ENCODE measurements at regions not wholly inside any gene's neighbourhood (a gene's known extent, or its start where the extent isn't known, plus 50 kb on each side); places are given as distances from the start of the nearest gene placed in this dataset.
A peak's percentile ranks its signal among the peaks of the same experiment; 100 is the strongest.
"Not testable (repeated sequence)": the region's sequence is repeated elsewhere in the genome, so short reads cannot be mapped to it uniquely, and the experiment has no call there.

- not testable (repeated sequence) for DNase-seq (ENCODE audit: low spot score)
These were observed 115.6 kb upstream of the MARK1 start for GRCh38 chr1:220412382-220412781.

- DNase-seq (ENCODE audit: low spot score): no peak
These were observed 117.3 kb upstream of the MARK1 start for GRCh38 chr1:220410611-220411010.

- DNase-seq (ENCODE audit: low spot score): no peak
These were observed 118.0 kb upstream of the MARK1 start for GRCh38 chr1:220409771-220410595.

DNA sequence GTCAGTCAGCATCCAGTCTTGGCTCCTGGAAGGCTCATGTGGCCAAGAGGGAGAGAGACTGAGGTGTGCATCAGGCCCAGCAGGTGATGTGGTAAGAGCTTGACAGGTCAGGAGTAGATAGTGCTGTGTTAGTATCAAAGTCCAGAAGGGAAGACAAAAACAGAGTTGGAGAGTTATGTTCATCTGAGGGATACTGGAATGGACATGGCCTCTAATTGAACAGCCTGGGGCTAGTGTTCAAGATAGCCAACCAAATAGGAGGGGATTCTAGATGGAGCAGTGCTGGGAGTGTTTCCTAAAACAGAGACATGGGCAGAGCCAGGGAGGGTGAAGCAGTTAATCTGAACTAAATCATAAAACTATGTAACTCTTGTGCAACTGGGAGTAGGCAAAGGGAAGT lies 120.7 kb upstream of the MARK1 start:
- DNase-seq (ENCODE audit: low spot score): no peak

- DNase-seq (ENCODE audit: low spot score): no peak
These were observed 126.0 kb upstream of the RAB3GAP2 start for GRCh38 chr1:220398238-220398637.

GRCh38 chr1:220391491-220391890 lies 119.2 kb upstream of the RAB3GAP2 start:
- no peak for DNase-seq (ENCODE audit: low spot score)

- DNase-seq (ENCODE audit: low spot score): no peak
These were observed 117.4 kb upstream of the RAB3GAP2 start for GRCh38 chr1:220389634-220390033.

DNA sequence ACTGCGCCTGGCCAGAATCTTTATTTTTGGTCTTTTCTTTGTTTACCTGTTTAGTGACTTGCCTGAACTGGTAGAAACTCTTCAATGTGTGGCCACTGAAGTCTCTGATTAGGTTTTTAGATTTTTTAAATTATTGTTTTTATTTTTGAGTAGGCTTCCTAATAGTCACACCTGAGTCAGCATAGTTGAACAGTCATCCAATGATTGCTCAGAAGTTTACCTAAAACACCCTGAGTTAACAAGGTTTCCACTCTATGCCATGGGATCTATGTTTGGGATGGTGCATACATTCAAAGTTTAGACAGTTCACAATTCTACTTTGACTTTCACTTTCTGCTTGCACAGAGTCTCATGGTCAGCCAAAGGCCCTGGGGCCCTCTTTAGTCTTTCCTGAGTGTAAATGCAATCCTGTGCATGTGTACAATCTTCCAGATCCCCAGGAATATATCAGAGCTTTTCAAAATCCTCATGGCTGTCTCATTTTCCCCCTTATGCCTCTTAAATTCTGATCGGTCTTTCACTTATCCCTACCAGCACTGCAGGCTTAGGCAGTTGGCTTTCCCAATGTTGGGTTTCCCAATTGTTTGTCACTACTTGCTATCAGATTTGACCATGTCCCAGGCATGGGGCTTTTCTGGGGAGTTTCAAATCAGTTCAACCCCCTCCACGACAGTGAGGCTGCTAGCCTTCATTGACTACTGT lies 114.4 kb upstream of the RAB3GAP2 start:
- no peak for DNase-seq (ENCODE audit: low spot score)

- DNase-seq (ENCODE audit: low spot score): no peak
These were observed 112.9 kb upstream of the RAB3GAP2 start for GRCh38 chr1:220385158-220385557.

- DNase-seq (ENCODE audit: low spot score): no peak
These were observed 110.7 kb upstream of the RAB3GAP2 start for GRCh38 chr1:220382994-220383393.

- no peak for DNase-seq (ENCODE audit: low spot score)
These were observed 108.6 kb upstream of the RAB3GAP2 start for GRCh38 chr1:220380885-220381284.

- no peak for DNase-seq (ENCODE audit: low spot score)
These were observed 106.5 kb upstream of the RAB3GAP2 start for GRCh38 chr1:220378571-220379302.

DNA sequence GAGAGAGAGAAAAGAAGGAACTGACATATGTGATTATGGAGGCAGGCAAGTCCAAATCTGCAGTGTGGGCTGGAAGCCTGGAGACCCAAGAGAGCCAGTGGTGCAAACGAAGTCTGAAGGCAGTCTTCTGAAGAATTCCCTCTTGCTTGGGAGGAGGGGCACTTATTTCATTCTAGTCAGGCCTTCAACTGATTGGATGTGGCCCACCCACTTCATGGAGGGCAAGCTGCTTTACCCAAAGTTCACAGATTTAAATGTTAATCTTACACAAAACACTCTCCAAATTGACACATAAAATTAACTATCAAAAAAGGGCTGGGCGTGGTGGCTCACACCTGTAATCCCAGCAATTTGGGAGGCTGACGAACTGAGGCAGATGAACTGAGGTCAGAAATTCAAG lies 103.5 kb upstream of the RAB3GAP2 start:
- no peak for DNase-seq (ENCODE audit: low spot score)

- DNase-seq (ENCODE audit: low spot score): no peak
These were observed 102.2 kb upstream of the RAB3GAP2 start for GRCh38 chr1:220374449-220374848.

DNA sequence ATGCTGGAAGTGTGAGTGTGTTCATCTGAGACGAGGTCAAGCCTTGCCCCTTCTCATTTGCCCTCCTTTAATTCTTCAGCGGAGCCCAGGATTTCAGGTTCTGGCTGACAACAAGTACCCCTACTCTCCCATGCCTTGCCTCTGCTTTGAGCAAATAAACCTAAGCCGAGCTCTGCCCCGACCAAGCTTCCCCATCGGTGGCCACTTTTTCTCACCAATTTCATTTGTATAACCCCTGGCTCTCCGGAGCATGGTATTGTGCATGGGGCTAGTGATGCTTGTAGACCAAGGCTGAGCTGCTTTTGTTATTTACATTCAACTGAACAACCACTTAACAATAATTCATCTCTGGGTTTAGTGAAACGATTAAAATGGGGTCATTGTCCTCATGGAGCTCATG lies 100.2 kb upstream of the RAB3GAP2 start:
- no peak for DNase-seq (ENCODE audit: low spot score)

DNA sequence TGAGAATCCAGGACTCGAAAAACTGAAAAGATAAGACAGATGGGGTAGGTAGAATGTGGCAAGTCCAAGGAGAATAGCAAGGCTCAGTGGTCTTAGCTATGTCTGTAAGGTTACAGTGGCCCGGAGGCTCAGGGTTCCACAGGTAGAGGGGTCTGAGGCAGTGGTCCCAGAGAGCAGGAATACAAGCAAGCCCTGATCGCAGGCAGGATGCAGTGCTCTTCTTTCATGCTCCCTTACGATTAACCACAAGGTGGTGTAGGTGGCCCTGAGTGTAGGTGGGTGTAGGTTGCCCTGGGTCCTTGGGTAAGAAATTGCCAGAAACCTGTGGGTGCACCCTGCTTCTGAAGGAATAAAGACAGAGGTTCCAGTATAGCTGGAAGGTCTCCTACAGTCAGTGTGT lies 99.1 kb upstream of the RAB3GAP2 start:
- no peak for DNase-seq (ENCODE audit: low spot score)

DNA sequence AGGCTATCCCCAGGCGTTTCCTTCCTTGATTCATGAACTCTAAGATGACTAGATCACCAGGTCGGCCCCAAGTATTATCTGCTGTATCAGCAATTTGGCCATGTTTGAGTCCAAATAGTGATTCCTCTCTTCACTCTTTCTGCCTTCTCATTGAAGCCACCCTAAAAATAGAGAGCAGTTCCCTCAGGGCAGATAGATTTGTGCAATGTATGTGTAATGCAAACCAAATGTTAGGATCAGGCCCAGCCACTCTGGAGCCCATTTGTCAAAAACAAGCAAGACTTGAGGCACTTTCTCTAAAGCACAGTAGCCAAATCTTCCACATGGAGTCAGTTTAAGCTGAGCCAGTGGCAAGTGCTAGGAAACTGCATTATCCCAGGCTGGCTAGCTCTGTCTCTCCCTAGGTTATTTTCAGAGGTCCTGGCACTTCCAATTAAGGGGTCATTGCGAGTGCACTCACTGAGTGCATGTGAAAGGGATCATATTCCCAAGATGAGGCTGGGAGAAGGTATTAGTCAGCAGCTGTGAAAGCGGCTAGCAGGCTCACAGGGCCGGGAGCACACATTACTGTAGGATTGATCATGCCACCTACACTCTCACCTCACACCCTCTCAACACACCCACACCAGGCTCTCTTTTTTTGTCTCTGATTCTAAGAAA lies 97.9 kb upstream of the RAB3GAP2 start:
- DNase-seq (ENCODE audit: low spot score): peak; percentile 53

GRCh38 chr1:220369511-220369910 lies 97.3 kb upstream of the RAB3GAP2 start:
- no peak for DNase-seq (ENCODE audit: low spot score)

- peak; percentile 59 for DNase-seq (ENCODE audit: low spot score)
These were observed 96.4 kb upstream of the RAB3GAP2 start for GRCh38 chr1:220368352-220369265.

DNA sequence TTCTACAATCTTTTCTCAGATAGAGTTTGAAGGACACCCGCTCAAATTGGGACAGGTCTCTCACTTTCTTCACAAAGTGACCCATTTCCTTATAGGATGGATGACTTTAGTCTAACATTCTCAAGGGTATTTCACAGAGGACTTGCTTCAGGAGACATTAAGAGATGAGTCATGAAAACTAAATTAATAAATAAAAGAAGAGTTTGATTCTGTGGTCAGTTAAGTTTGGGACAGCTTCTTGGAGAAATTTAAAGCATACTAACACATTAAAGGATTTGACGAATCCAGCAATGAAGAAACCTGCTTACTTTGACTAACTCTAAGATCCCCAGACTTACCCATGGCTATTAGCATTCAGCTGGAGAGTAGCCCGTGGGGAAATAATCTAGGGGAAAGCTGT lies 95.6 kb upstream of the RAB3GAP2 start:
- DNase-seq (ENCODE audit: low spot score): no peak

DNA sequence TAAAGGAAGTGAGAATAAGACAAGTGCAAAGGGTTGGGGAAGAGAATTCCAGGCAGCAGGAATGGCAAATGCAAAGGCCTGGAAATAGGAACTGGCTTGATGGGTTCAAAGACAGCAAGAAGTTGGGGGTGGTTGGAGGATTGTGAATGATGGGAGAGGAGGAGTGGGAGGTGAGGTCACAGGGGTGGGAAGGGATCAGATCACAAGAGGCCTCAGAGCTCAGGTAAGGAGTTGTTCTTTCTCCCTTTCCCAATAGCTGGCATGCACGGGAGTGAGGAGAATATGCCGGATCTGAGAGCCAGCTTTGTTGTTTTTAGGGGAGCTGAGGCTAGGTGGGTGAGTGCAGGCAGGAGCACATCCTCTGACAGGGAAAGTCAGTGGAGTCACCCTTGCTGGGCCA lies 94.0 kb upstream of the RAB3GAP2 start:
- no peak for DNase-seq (ENCODE audit: low spot score)
